ENCODE measurements at regions not wholly inside any gene's neighbourhood (a gene's known extent, or its start where the extent isn't known, plus 50 kb on each side); places are given as distances from the start of the nearest gene placed in this dataset.

GRCh38 chr9:31272456-31273295, 1111.8 kb upstream of the ACO1 start:
- Mint-ChIP-seq H3K36me3 (ENCODE audit: unreplicated experiment) (no peaks in the 10 kb centered on the region), H3K27ac (ENCODE audit: unreplicated experiment) (no peak overlapping the region)

DNA sequence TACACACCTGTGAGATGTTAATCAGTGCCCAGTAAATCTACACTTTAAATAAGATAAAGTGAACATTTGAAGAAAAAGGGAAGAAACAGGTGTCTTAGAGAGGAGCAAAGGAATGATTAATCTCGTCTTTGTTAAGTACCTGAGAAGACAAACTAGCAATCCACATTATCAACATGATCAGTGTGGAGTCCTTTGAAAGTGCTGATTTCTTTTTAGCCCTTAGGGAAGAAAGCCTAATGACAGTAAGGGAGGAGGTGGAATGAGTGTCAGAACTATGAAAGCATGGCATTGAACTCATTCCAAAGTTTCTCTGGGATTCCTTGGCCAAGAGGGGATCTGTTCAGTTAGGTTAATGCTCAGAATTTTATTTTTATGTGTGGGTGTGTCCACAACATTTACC, 1109.0 kb upstream of the ACO1 start:
- Mint-ChIP-seq H3K36me3 (ENCODE audit: unreplicated experiment) (no peaks in the 10 kb centered on the region), H3K4me1 (ENCODE audit: low read depth, unreplicated experiment) (no peaks in the 10 kb centered on the region), H3K9me3 (ENCODE audit: unreplicated experiment) (peaks cover 2% of the 10 kb centered on the region), H3K4me3 (ENCODE audit: unreplicated experiment) (no peak overlapping the region), H3K27me3 (ENCODE audit: unreplicated experiment) (peaks cover 1% of the 10 kb centered on the region), H3K27ac (ENCODE audit: unreplicated experiment) (no peak overlapping the region)
- TF ChIP-seq, protein P1, sequence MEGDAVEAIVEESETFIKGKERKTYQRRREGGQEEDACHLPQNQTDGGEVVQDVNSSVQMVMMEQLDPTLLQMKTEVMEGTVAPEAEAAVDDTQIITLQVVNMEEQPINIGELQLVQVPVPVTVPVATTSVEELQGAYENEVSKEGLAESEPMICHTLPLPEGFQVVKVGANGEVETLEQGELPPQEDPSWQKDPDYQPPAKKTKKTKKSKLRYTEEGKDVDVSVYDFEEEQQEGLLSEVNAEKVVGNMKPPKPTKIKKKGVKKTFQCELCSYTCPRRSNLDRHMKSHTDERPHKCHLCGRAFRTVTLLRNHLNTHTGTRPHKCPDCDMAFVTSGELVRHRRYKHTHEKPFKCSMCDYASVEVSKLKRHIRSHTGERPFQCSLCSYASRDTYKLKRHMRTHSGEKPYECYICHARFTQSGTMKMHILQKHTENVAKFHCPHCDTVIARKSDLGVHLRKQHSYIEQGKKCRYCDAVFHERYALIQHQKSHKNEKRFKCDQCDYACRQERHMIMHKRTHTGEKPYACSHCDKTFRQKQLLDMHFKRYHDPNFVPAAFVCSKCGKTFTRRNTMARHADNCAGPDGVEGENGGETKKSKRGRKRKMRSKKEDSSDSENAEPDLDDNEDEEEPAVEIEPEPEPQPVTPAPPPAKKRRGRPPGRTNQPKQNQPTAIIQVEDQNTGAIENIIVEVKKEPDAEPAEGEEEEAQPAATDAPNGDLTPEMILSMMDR (IDR thresholded peaks at IDR 0.05; ENCODE audit: partially characterized antibody, unreplicated experiment), result no peak
- DNase-seq, result no peak

More at GRCh38 chr9:31272456-31273295, 1111.8 kb upstream of the ACO1 start:
- TF ChIP-seq, protein P1 (IDR thresholded peaks at IDR 0.05; ENCODE audit: partially characterized antibody, unreplicated experiment), result no peak
- H3K27me3 Mint-ChIP-seq (ENCODE audit: unreplicated experiment), result no peaks in the 10 kb centered on the region
- no peaks in the 10 kb centered on the region for H3K4me1 Mint-ChIP-seq (ENCODE audit: low read depth, unreplicated experiment)
- no peak overlapping the region for H3K4me3 Mint-ChIP-seq (ENCODE audit: unreplicated experiment)
- H3K9me3 Mint-ChIP-seq (ENCODE audit: unreplicated experiment), result peaks cover 2% of the 10 kb centered on the region
- DNase-seq, result no peak

- H3K36me3 Mint-ChIP-seq (ENCODE audit: unreplicated experiment), result peaks cover 10% of the 10 kb centered on the region
- peaks cover 2% of the 10 kb centered on the region for H3K9me3 Mint-ChIP-seq (ENCODE audit: unreplicated experiment)
- H3K4me3 Mint-ChIP-seq (ENCODE audit: unreplicated experiment), result no peak overlapping the region
- peaks cover 2% of the 10 kb centered on the region for H3K27me3 Mint-ChIP-seq (ENCODE audit: unreplicated experiment)
- no peak for DNase-seq
- H3K4me1 Mint-ChIP-seq (ENCODE audit: low read depth, unreplicated experiment), result no peaks in the 10 kb centered on the region
- TF ChIP-seq, protein P1 (IDR thresholded peaks at IDR 0.05; ENCODE audit: partially characterized antibody, unreplicated experiment), result no peak
- H3K27ac Mint-ChIP-seq (ENCODE audit: unreplicated experiment), result no peak overlapping the region
Measured at GRCh38 chr9:31290731-31291130, 1093.7 kb upstream of the ACO1 start.

DNA sequence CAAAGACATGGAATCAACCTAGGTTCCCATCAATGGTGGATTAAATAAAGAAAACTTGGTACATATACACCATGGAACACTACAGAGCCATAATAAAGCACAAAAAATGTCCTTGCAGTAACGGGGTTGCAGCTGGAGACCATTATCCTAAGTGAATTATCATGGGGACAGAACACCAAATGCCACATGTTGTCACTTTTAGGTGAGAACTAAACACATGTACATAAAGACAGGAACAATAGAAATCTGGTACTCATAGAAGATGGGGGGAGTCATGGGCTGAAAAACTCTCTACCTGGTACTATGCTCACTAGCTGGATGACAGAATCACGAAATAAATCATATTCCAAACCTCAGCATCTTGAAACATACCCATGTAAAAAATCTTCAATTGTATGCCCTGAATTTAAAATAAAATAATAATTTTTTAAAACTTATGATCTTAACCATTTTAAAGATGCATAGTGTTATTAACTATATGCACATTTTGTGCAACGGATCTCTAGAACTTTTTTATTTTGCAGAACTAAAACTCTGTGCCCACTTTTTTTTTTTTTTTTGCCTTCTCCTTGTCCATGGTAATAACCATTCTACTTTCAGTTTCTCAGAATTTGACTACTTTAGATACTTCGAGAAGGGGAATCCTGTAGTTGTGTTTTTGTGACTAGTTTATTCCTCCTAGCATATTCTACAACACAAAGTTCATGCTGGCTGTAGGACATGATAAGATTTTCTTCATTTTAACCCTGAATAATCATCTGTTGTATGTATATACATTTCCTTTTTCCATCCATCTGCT, 1081.6 kb upstream of the ACO1 start:
- TF ChIP-seq, protein P1 (IDR thresholded peaks at IDR 0.05; ENCODE audit: partially characterized antibody, unreplicated experiment), result no peak
- Mint-ChIP-seq H3K9me3 (ENCODE audit: unreplicated experiment) (peaks cover 2% of the 10 kb centered on the region), H3K36me3 (ENCODE audit: unreplicated experiment) (no peaks in the 10 kb centered on the region), H3K4me3 (ENCODE audit: unreplicated experiment) (no peak overlapping the region), H3K4me1 (ENCODE audit: low read depth, unreplicated experiment) (peaks cover 7% of the 10 kb centered on the region), H3K27ac (ENCODE audit: unreplicated experiment) (no peak overlapping the region), H3K27me3 (ENCODE audit: unreplicated experiment) (no peaks in the 10 kb centered on the region)
- no peak for DNase-seq
